Stimulated activated CD4-positive, alpha-beta T cell treated with anti-CD3 and anti-CD28 coated beads, Interleukin-4, amount 100 ng/mL, for 1 hour (primary cell): ENCODE measurements at regions not wholly inside any gene's neighbourhood (a gene's known extent, or its start where the extent isn't known, plus 50 kb on each side); places are given as distances from the start of the nearest gene placed in this dataset.
A peak's percentile ranks its signal among the peaks of the same experiment; 100 is the strongest.

Experiments
- DNase-seq: peaks from one replicate; pipeline ENCODE4 v3.0.0-alpha.2; 2020

DNA sequence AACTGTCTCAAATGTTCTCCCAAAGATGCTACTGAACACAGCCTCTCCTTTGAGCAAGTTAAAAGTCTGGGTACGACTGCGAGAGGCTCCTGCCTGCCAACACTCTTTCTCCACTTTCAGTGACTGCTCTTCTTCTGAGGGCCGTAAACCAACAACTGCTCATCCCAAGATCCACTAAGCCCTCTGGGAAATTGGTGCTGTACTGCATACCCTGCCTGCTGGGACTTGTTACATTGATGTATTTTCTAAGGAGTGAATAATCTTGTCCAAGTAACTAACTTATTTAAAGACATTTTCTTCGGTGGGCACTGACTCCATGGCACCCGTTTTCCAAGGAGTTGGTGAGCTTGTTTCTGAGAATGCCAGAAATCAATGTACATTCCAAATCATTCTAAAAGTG, 87.2 kb downstream of the ZNF280B start:
- no peak for DNase-seq

GRCh38 chr22:22422629-22423112, 85.9 kb downstream of the ZNF280B start:
- peak; percentile 70 for DNase-seq

DNA sequence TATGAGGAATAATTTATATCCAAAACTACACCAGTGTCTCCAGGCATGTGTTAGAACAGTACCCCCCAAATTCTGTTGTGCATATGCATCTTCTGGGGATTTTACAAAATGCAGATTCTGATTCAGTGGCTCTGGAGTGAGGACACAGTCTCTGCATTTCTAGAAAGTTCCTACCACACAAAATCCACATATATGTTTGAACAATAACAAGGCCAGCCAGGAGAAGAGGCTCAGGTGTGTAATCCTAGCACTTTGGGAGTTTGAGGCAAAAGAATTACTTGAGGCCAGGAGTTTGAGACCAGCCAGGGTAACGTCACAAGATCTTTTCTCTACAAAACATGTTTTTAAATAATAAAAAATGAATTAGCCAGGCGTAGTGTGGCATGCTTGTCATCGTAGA, 84.9 kb downstream of the ZNF280B start:
- no peak for DNase-seq

GRCh38 chr22:22424210-22424800, 84.2 kb downstream of the ZNF280B start:
- DNase-seq = no peak

- DNase-seq = no peak
These were observed 83.6 kb downstream of the ZNF280B start for GRCh38 chr22:22424956-22425355.

DNA sequence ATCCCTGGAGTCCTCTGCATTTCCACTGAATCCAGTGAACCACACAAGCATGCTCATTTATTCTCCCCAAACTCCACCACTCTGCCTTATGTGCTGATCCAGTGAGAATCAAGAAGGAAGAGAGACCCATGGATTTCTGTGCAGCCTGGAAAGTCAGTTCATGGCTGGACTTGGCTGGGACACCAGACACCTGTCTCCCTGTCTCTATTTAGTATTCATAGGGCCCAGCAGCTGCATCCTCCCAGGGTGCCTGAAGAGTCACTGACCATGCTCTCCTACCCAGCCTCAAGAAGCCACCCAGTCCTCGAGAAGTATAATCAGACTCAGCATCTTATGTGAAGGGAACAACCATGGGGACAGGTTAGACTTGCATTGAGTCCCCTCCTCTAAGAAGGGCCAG, 83.2 kb downstream of the ZNF280B start:
- no peak for DNase-seq

GRCh38 chr22:22425783-22426624, 82.5 kb downstream of the ZNF280B start:
- DNase-seq = no peak

GRCh38 chr22:22427542-22428065, 80.9 kb downstream of the ZNF280B start:
- DNase-seq = no peak

DNA sequence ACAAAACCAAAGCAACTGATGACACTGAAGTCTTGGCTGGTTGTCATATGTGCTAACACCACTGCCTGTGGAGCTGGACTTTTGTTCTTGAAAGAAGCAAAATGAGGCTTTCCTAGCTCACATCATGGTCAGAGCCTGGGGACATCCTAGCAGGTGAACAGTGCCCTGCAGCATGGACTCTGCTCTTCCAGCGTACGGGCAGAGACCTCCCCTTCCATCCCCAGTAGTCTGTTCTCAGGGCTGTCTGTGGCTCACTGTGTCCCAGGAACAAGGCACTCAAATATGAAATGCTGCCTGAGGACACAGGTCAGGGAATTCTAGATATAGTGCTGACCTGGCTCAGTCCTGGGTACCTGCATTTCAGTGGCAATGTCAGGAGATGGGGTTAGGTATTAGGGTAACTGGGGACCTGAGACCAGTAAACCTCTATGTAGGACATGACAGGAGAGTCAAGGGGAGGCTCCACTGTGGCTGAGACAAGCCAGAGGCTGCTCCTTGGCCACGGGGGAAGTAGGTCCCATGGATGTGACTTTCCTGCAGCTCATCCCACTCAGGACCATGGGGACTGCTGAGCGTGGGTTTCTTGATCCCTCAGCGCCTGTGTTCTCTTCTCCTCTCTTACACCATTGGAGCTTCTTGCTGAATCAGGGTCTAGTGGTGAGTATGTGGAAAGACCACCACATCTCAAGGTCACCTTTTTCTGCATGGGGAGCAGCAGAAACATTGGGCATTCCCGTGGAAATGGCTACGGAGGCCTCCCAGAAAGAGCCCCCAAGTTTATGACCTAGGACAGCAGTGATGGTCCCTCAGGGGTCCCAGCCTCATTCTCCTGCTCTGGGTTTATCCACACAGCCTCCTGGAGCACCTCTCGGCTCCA, 80.1 kb downstream of the ZNF280B start:
- DNase-seq = no peak

- no peak for DNase-seq
These were observed 79.0 kb downstream of the ZNF280B start for GRCh38 chr22:22429369-22430108.

- DNase-seq = no peak
These were observed 78.3 kb downstream of the ZNF280B start for GRCh38 chr22:22430111-22430820.

- peak; percentile 50 for DNase-seq
These were observed 77.0 kb downstream of the ZNF280B start for GRCh38 chr22:22431271-22432220.

- no peak for DNase-seq
These were observed 76.1 kb downstream of the ZNF280B start for GRCh38 chr22:22432479-22432878.

- no peak for DNase-seq
These were observed 75.6 kb downstream of the ZNF280B start for GRCh38 chr22:22432937-22433336.

DNA sequence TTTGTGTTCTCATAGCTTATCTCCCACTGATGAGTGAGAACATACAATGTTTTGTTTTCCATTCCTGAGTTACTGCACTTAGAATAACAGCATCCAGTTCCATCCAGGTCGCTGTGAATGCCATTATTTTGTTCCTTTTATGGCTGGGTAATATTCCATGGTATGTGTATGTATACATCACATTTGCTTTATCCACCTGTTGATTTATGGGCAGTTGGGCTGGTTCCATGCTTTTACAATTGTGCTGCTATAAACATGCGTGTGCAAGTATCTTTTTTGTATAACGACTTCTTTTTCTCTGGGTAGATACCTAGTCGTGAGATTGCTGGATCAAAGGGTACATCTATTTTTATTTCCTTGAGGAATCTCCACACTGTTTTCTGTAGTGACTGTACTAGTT, 74.8 kb downstream of the ZNF280B start:
- DNase-seq = no peak
